WI38 (cell line): ENCODE measurements at regions not wholly inside any gene's neighbourhood (a gene's known extent, or its start where the extent isn't known, plus 50 kb on each side); places are given as distances from the start of the nearest gene placed in this dataset.

Experiments
- H3K4me3 ChIP-seq: 2 replicates; pipeline ENCODE4 v1.5.1; 2011; ENCODE audit warnings: low read depth, mild to moderate bottlenecking, control low read depth, low read length
- TF ChIP-seq, protein P1 (sequence below): IDR thresholded peaks from 2 replicates; pipeline ENCODE4 v1.5.1; 2012; ENCODE audit warnings: low read depth, mild to moderate bottlenecking, control low read depth, low read length

DNA sequence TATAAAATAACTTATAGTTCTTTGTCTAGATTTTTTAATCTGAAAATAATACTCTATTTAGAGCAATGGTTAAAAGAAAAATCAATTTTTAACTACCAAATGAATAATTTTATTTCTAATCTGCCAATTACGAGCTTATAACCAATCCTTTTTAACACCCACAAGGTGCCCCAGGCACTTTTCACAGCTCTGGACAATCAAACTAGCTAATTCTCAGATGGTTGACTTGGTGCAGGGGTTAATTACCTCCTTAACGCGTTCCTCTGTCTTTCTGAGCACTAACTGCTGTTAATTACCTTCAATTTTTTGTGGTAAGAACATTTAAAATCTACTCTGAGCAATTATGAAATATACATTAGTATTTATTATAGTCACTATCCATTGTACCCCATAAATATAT is 109.6 kb upstream of the PJA2 start:
- no peak overlapping the region for H3K4me3 ChIP-seq
- TF ChIP-seq, protein P1, sequence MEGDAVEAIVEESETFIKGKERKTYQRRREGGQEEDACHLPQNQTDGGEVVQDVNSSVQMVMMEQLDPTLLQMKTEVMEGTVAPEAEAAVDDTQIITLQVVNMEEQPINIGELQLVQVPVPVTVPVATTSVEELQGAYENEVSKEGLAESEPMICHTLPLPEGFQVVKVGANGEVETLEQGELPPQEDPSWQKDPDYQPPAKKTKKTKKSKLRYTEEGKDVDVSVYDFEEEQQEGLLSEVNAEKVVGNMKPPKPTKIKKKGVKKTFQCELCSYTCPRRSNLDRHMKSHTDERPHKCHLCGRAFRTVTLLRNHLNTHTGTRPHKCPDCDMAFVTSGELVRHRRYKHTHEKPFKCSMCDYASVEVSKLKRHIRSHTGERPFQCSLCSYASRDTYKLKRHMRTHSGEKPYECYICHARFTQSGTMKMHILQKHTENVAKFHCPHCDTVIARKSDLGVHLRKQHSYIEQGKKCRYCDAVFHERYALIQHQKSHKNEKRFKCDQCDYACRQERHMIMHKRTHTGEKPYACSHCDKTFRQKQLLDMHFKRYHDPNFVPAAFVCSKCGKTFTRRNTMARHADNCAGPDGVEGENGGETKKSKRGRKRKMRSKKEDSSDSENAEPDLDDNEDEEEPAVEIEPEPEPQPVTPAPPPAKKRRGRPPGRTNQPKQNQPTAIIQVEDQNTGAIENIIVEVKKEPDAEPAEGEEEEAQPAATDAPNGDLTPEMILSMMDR = no peak

DNA sequence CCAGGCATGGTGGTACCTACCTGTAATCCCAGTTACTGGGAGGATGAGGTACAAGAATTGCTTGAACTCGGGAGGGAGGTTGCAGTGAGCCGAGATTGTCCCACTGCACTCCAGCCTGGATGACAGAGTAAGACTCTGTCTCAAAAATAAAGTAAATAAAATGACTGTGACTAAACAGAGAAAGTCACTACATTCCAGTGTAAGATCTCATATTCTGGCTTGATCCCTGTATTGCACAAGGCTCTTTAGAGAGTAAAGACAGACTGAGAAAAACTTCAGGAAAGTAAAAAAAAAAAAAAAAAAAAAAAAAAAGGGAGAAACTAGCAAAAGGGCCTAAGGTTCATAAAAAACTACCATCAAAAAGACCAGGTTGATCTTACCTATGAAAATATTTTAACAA is 106.6 kb upstream of the PJA2 start:
- H3K4me3 ChIP-seq = no peak overlapping the region
- TF ChIP-seq, protein P1 = no peak

DNA sequence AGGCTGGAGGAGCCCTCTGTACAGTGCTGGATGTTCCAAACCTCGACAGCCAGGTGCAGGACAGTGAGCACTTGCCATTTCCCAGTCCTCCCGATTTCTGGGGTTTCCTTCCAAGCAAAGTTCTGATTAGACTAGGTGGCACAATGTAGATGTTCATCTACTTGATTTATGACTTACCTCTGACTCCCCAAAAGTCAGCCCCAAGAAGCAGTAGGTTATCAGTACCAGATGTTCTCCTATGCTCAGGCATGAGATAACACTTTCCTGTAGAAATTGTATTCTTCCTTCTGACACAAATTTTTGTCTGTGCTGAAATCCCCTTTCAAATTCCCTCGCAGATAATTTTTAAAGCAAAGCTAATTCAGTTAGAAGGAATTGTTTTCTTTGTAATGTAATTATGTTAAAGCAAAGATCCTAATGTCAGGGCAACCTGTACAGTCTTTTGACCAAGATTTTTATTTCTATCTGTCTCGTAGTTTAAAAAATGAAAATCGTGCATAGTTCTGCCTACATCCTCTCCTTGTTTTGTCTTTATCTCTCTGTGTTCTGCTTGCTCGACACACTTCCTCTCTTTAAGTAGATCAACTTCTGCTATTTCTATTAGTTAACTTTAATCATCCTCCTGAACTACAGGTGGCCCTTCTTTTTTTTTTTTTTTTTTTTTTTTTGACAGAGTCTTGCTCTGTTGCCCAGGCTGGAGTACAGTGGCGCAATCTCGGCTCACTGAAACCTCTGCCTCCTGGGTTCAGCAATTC is 102.4 kb upstream of the PJA2 start:
- H3K4me3 ChIP-seq = no peak overlapping the region
- TF ChIP-seq, protein P1 = no peak

DNA sequence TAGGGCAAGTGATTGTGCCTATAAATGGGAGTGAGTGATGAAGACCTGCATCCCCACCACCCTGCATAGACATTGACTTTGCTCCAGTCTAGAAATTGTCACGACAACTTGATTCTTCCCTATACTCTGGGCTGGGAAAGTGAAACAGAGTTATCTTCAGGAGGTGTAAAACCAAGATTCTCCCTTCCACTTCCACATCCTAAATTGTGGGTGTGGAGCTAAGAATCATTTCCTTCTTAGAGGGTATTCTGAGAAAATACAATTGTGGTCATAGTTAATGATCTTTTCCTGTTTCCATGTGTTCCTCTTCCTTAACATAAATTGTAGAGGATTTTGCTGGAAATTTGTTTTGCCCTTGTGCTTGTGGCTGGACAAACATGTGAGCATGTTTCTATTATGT is 96.8 kb upstream of the PJA2 start:
- TF ChIP-seq, protein P1 = no peak
- H3K4me3 ChIP-seq = no peak overlapping the region

DNA sequence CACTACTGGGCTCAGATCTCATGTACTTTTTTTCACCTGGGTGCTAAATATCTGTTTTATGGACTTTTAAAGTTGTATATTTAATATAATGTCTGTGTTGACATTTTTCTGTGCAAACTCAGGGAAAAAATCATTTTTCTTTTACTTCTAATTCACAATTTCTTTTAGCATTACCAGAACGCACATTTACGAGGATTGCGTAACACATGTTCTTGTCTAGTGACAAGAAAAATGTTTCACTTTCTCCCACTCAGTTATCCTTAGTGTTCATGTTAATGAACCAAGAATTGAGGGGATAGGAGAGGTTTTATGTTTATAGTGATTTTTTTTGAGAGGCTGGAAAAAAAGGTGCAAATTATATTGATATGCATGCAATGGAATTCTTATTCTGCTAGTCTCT is 86.3 kb upstream of the PJA2 start:
- H3K4me3 ChIP-seq = no peak overlapping the region
- TF ChIP-seq, protein P1 = no peak

DNA sequence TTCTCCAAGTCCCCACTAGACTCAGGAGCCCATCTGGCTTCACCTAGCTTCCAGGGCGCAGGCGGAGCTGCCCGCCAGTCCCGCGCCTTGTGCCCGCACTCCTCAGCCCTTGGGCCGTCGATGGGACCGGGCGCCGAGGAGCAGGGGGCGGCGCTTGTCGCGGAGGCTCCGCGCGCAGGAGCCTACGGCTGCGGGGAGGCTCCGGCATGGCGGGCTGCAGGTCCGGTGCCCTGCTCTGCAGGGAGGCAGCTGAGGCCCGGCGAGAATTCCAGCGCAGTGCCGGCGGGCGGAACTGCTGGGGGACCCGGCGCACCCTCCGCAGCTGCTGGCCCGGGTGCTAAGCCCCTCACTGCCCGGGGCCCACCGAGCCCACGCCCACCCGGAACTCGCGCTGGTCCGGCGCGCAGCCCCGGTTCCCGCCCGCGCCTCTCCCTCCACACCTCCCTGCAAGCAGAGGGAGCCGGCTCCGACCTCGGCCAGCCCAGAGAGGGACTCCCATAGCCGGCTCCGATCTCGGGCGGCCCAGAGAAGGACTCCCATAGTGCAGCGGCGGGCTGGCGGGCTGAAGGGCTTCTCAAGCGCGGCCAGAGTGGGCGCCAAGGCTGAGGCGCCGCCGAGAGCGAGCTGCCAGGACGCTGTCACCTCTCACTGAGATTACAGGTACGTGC is 78.1 kb upstream of the PJA2 start:
- H3K4me3 ChIP-seq = no peak overlapping the region
- TF ChIP-seq, protein P1 = no peak

DNA sequence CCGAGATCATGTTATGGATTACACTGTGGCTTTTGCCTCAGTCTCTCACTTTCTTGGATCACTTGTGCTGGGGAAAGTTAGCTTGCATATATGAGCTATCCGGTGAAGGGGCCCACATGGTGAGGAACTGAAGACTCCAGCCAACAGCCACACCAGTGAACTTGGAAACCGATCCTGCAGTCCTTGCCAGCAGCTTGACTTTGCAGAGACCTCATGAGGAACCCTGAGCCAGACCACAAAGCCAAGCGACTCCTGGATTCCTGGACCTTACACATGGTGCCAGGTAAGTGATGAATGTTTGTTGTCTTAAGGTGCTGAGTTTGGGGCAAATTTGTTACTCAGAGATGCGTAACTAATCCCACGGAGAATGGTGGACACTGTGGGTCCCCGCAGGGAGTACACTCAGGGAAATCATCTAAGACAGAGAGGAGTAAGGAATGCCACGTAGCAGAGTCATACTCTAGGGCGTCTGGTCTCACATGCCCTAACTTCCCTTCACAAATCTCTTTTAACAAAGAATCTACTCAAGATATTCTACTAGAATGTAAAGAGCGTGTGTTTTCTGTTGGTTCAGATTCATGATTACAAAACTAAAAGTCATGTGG is 76.5 kb upstream of the PJA2 start:
- TF ChIP-seq, protein P1 = no peak
- no peak overlapping the region for H3K4me3 ChIP-seq
